H1 (cell line): ENCODE measurements at regions not wholly inside any gene's neighbourhood (a gene's known extent, or its start where the extent isn't known, plus 50 kb on each side); places are given as distances from the start of the nearest gene placed in this dataset.

Experiments
- CTCF ChIA-PET: fragments of 300-600 bp; sonication (Branson Sonifier 250); formaldehyde crosslinking; loops from one replicate; lab custom pipeline; 2021; ENCODE audit not compliant: partially characterized antibody; lab: Charles Lee
- POLR2A ChIA-PET: fragments of 300-600 bp; sonication (Branson Sonifier 250); formaldehyde crosslinking; loops from one replicate; lab custom pipeline; 2021; ENCODE audit warnings: inconsistent platforms; ENCODE audit not compliant: partially characterized antibody; lab: Charles Lee
- DNase-seq, 2 experiments: peaks; one replicate each; pipeline versions ENCODE4 v3.0.0 to v3.0.0-alpha.2; 2010 to 2022; ENCODE audit warnings: low spot score in 2 of 2, low read depth in 1 of 2, mixed read lengths in 1 of 2
- FAIRE-seq: peaks from 2 replicates; lab custom pipeline; 2011; peaks lifted over from hg19 to GRCh38; lab: Jason Lieb, UNC
- H2AFZ ChIP-seq: 2 replicates; pipeline ENCODE4 v1.8.1; 2012; ENCODE audit warnings: low read length, inconsistent platforms
- H2AK5ac ChIP-seq: 2 replicates; pipeline ENCODE4 v1.6.1; 2013; ENCODE audit warnings: low read depth, low read length
- H2BK120ac ChIP-seq: replicated peaks from 2 replicates; pipeline ENCODE3; 2013; ENCODE audit warnings: low read depth, low read length, inconsistent platforms
- H2BK12ac ChIP-seq: 2 replicates; pipeline ENCODE4 v1.6.1; 2013; ENCODE audit warnings: low read depth, low read length
- H2BK15ac ChIP-seq: 2 replicates; pipeline ENCODE4 v1.6.1; 2013; ENCODE audit warnings: low read length
- H2BK20ac ChIP-seq: 2 replicates; pipeline ENCODE4 v1.6.1; 2013; ENCODE audit warnings: low read length
- H2BK5ac ChIP-seq: 2 replicates; pipeline ENCODE4 v1.6.1; 2013; ENCODE audit warnings: low read depth, low read length
- H3K14ac ChIP-seq: 2 replicates; pipeline ENCODE4 v1.6.1; 2013; ENCODE audit warnings: inconsistent platforms; ENCODE audit not compliant: insufficient read length
- H3K18ac ChIP-seq: 2 replicates; pipeline ENCODE4 v1.6.1; 2013; ENCODE audit warnings: low read length; ENCODE audit errors: extremely low read depth
- H3K23ac ChIP-seq: 2 replicates; pipeline ENCODE4 v1.6.1; 2013; ENCODE audit warnings: inconsistent platforms; ENCODE audit not compliant: insufficient read length
- H3K23me2 ChIP-seq: 2 replicates; pipeline ENCODE4 v1.6.1; 2013; ENCODE audit warnings: low read depth, low read length
- H3K27ac ChIP-seq: 2 replicates; pipeline ENCODE4 v1.6.1; 2011; ENCODE audit warnings: low read depth, low read length, inconsistent platforms
- H3K27me3 ChIP-seq, 4 experiments: replicated peaks in 1 of 4; 1 replicate in 1 of 4; 2 replicates in 3 of 4; pipeline versions ENCODE4 v1.6.1 to v1.8.1; 2011 to 2013; ENCODE audit warnings: low read length in 3 of 4, mild to moderate bottlenecking in 3 of 4, inconsistent platforms in 2 of 4, mixed read lengths in 2 of 4, moderate library complexity in 1 of 4; ENCODE audit not compliant: control insufficient read depth in 3 of 4, insufficient read depth in 3 of 4; ENCODE audit errors: extremely low read depth in 1 of 4
- H3K36me3 ChIP-seq, 4 experiments: 2 replicates each; pipeline versions ENCODE4 v1.6.1 to v1.8.1; 2011 to 2013; ENCODE audit warnings: mild to moderate bottlenecking in 4 of 4, low read length in 3 of 4, moderate library complexity in 2 of 4, control low read depth in 1 of 4, inconsistent platforms in 1 of 4; ENCODE audit not compliant: insufficient read depth in 4 of 4, control insufficient read depth in 2 of 4
- H3K4ac ChIP-seq: replicated peaks from 2 replicates; pipeline ENCODE3; 2013; ENCODE audit warnings: low read length, low read depth, mixed read lengths, inconsistent platforms; ENCODE audit not compliant: insufficient read length
- H3K4me1 ChIP-seq, 4 experiments: replicated peaks in 1 of 4; 1 replicate in 1 of 4; 2 replicates in 3 of 4; pipeline versions ENCODE4 v1.6.1 to v1.8.1; 2011 to 2013; ENCODE audit warnings: low read length in 3 of 4, inconsistent platforms in 2 of 4, mixed read lengths in 1 of 4; ENCODE audit not compliant: insufficient read depth in 4 of 4, control insufficient read depth in 3 of 4
- H3K4me2 ChIP-seq, 2 experiments: 2 replicates each; pipeline versions ENCODE4 v1.6.1 to v1.8.1; 2011 to 2013; ENCODE audit warnings: low read depth in 2 of 2, low read length in 2 of 2, control low read depth in 1 of 2, inconsistent platforms in 1 of 2, mild to moderate bottlenecking in 1 of 2; ENCODE audit not compliant: insufficient read depth in 1 of 2
- H3K4me3 ChIP-seq, 4 experiments: fragments of 200-600, 300-600 bp in 1 of 4; sonication (generic), shearing (Covaris generic), sonication (Bioruptor Twin) in 1 of 4; 2 replicates each; pipeline versions ENCODE4 v1.5.1 to v1.8.1; 2011 to 2016; ENCODE audit warnings: low read length in 4 of 4, low read depth in 3 of 4, control low read depth in 2 of 4, inconsistent platforms in 2 of 4, mild to moderate bottlenecking in 2 of 4, mixed read lengths in 1 of 4, moderate library complexity in 1 of 4; ENCODE audit not compliant: insufficient read depth in 2 of 4; ENCODE audit errors: extremely low read depth in 1 of 4
- H3K56ac ChIP-seq: replicated peaks from 2 replicates; pipeline ENCODE3; 2013; ENCODE audit warnings: low read depth, mild to moderate bottlenecking, mixed read lengths, low read length, inconsistent platforms; ENCODE audit not compliant: insufficient read length
- H3K79me1 ChIP-seq: 2 replicates; pipeline ENCODE4 v1.6.1; 2013; ENCODE audit warnings: low read depth, low read length, control low read depth
- H3K79me2 ChIP-seq, 2 experiments: 2 replicates each; pipeline versions ENCODE4 v1.6.1 to v1.8.1; 2012 to 2013; ENCODE audit warnings: low read length in 2 of 2, mild to moderate bottlenecking in 2 of 2, inconsistent platforms in 1 of 2; ENCODE audit not compliant: insufficient read depth in 2 of 2, control insufficient read depth in 1 of 2
- H3K9ac ChIP-seq, 4 experiments: replicated peaks in 1 of 4; 1 replicate in 1 of 4; 2 replicates in 3 of 4; pipeline versions ENCODE4 v1.6.1 to v1.8.1; 2011 to 2013; ENCODE audit warnings: low read depth in 3 of 4, low read length in 3 of 4, control low read depth in 2 of 4, mild to moderate bottlenecking in 2 of 4, moderate library complexity in 2 of 4, inconsistent platforms in 1 of 4; ENCODE audit errors: extremely low read depth in 1 of 4
- H3K9me3 ChIP-seq, 2 experiments: 2 replicates each; pipeline versions ENCODE4 v1.6.1 to v1.8.1; 2012 to 2013; ENCODE audit warnings: mild to moderate bottlenecking in 2 of 2, moderate library complexity in 2 of 2, control low read depth in 1 of 2, inconsistent platforms in 1 of 2, low read depth in 1 of 2, low read length in 1 of 2, mixed read lengths in 1 of 2; ENCODE audit not compliant: insufficient read depth in 2 of 2
- H4K20me1 ChIP-seq, 2 experiments: replicated peaks in 1 of 2; 2 replicates each; pipeline versions ENCODE3 to v1.8.1; 2011 to 2013; ENCODE audit warnings: inconsistent platforms in 2 of 2, low read length in 2 of 2, mild to moderate bottlenecking in 1 of 2; ENCODE audit not compliant: insufficient read depth in 2 of 2, control insufficient read depth in 1 of 2
- H4K5ac ChIP-seq: 2 replicates; pipeline ENCODE4 v1.6.1; 2013; ENCODE audit warnings: low read length, low read depth, mixed read lengths, inconsistent platforms; ENCODE audit not compliant: insufficient read length
- H4K8ac ChIP-seq: 2 replicates; pipeline ENCODE4 v1.8.0; 2013; ENCODE audit warnings: mild to moderate bottlenecking, moderate library complexity, low read length, inconsistent platforms; ENCODE audit not compliant: insufficient read depth; ENCODE audit errors: extremely low read depth
- H4K91ac ChIP-seq: replicated peaks from 2 replicates; pipeline ENCODE3; 2013; ENCODE audit warnings: low read length, mixed read lengths, inconsistent platforms; ENCODE audit not compliant: insufficient read length
- GABPA ChIP-seq: IDR thresholded peaks from 2 replicates; pipeline ENCODE4 v1.6.1; 2011; ENCODE audit warnings: mild to moderate bottlenecking, low read length, moderate library complexity, borderline replicate concordance; ENCODE audit not compliant: insufficient read depth
- HDAC2 ChIP-seq, 2 experiments: fragments of 300-600 bp in 1 of 2; sonication (generic) in 1 of 2; IDR thresholded peaks; 2 replicates each; pipeline ENCODE4 v1.6.1; 2011 to 2012; ENCODE audit warnings: low read depth in 2 of 2, low read length in 2 of 2, mild to moderate bottlenecking in 2 of 2, moderate library complexity in 2 of 2, borderline replicate concordance in 1 of 2, inconsistent platforms in 1 of 2
- KDM5A ChIP-seq: fragments of 200-600 bp; IDR thresholded peaks from 2 replicates; pipeline ENCODE4 v1.7.1; 2012; ENCODE audit warnings: mild to moderate bottlenecking, low read length, inconsistent platforms, mixed read lengths
- RAD21 ChIP-seq, 2 experiments: IDR thresholded peaks in 1 of 2; conservative IDR thresholded peaks in 1 of 2; 2 replicates each; pipeline ENCODE4 v1.6.1; 2011; ENCODE audit warnings: low read depth in 2 of 2, low read length in 2 of 2, improper control_type of control experiment in 1 of 2, inconsistent platforms in 1 of 2, mild to moderate bottlenecking in 1 of 2, moderate library complexity in 1 of 2
- YY1 ChIP-seq: IDR thresholded peaks from 2 replicates; pipeline ENCODE4 v1.6.1; 2011; ENCODE audit warnings: low read depth, mild to moderate bottlenecking, low read length
- ZNF274 ChIP-seq: IDR thresholded peaks from 2 replicates; pipeline ENCODE4 v1.7.0; 2012; ENCODE audit warnings: low read length, borderline replicate concordance; ENCODE audit errors: extremely low read depth
- TF ChIP-seq, protein P1 (sequence below): IDR thresholded peaks from 2 replicates; pipeline ENCODE4 v1.6.1; 2012; ENCODE audit warnings: inconsistent platforms

DNA sequence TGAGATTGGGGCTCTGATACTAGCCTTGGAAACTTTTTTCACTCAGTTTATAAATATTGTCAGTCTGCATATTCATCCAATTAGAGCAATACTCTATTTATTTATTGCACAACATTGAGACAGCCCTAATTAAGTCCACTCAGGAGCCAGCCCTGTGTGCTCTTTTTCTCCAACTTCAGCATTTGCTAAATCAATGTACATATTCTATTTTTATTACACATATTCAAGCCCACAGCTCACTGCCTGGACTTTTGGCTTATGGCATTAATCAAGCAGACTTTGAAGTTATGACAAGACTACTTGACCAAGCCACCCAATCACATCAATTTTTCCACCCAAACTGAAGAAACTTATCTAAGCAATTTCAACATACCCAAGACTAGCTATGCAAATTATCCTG is 215.5 kb downstream of the RPS4Y2 start:
- Histone ChIP-seq H2BK5ac (no peak overlapping the region), H3K14ac (no peak overlapping the region), H4K5ac (no peak overlapping the region), H3K79me2 (no peaks in the 10 kb centered on the region), H3K4me2 (no peak overlapping the region), H3K23me2 (no peaks in the 10 kb centered on the region), H4K8ac (no peak overlapping the region), H2AK5ac (no peak overlapping the region), H3K27me3 (no peaks in the 10 kb centered on the region), H4K20me1 (no peaks in the 10 kb centered on the region), H3K4ac (no peak overlapping the region), H3K56ac (no peak overlapping the region), H3K4me1 (no peaks in the 10 kb centered on the region), H3K79me1 (no peaks in the 10 kb centered on the region), H3K9ac (no peak overlapping the region), H2BK15ac (no peak overlapping the region), H3K4me3 (no peak overlapping the region), H3K36me3 (no peaks in the 10 kb centered on the region), H3K18ac (no peak overlapping the region), H3K23ac (no peak overlapping the region), H4K91ac (no peak overlapping the region), H2BK12ac (no peak overlapping the region), H2AFZ (no peak overlapping the region), H2BK120ac (no peak overlapping the region), H2BK20ac (no peak overlapping the region), H3K9me3 (peaks cover 4 to 19% of the 10 kb centered on the region in 2 experiments; a peak in 2 of 4 replicates), H3K27ac (no peak overlapping the region)
- ChIA-PET CTCF (no interaction called here), POLR2A (no interaction called here)
- DNase-seq = no peak
- FAIRE-seq = no peak
- TF ChIP-seq ZNF274 = no peak
- no peak for TF ChIP-seq GABPA
- TF ChIP-seq HDAC2 (IDR thresholded peaks at IDR 0.05; ENCODE audit: borderline replicate concordance in 1 of 2, low read depth in 2 of 2, low read length in 2 of 2) = no peak
- TF ChIP-seq RAD21 (IDR thresholded peaks at IDR 0.05 in 1 of 2, conservative IDR thresholded peaks at IDR 0.05 in 1 of 2; ENCODE audit: low read depth in 2 of 2, low read length in 2 of 2) = no peak
- no peak for TF ChIP-seq KDM5A
- TF ChIP-seq YY1 = no peak
- TF ChIP-seq, protein P1, sequence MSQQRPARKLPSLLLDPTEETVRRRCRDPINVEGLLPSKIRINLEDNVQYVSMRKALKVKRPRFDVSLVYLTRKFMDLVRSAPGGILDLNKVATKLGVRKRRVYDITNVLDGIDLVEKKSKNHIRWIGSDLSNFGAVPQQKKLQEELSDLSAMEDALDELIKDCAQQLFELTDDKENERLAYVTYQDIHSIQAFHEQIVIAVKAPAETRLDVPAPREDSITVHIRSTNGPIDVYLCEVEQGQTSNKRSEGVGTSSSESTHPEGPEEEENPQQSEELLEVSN = no peak
